GM20431 (cell line): ENCODE measurements at regions not wholly inside any gene's neighbourhood (a gene's known extent, or its start where the extent isn't known, plus 50 kb on each side); places are given as distances from the start of the nearest gene placed in this dataset.
"Not testable (repeated sequence)": the region's sequence is repeated elsewhere in the genome, so short reads cannot be mapped to it uniquely, and the experiment has no call there.

Source experiments
- in situ Hi-C: fragments of 300-500 bp; cut with MseI, MboI; formaldehyde crosslinking; loops from one replicate; pipeline ENCODE4 v1.15.0; 2020; ENCODE audit warnings: low sequenced_read_pairs; ENCODE audit not compliant: unreplicated experiment

DNA sequence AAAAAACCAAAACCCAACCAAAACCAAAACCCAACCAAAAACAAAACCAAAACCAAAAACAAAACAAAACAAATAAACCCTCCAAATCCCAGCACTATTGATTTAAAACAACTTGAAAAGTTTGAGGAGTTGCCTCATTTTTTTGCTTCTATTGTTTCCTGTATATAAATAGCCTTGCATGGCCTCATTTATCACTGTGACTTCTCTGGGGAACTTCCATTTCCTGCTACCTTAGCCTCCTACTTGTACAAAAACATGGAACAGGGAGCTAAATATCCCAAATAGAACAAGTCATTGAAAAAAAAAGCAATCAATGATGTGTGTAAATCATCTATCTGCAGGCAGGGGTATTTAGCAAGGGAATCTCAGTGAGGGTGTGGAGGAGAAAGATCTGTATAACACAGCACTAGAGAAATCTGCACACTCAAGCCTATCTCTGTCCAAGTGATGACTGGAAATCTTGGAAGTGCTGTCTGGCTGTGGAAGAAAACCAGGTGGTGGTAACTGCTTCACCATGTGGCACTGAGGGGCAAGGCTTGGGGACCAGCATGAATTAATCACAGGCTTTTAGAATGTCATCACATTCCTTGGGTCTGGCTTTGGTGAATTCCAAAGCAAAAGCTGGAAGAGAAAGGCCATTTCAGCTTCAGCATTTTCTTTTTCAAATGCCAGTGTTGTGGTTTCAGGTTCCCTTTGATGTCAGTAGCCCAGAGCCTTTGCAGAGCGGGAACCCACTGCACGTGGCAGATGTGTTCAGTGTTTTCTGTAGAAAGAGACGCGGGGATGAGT, 349.5 kb upstream of the ZNF32 start:
- in situ Hi-C loops = no loop called here

DNA sequence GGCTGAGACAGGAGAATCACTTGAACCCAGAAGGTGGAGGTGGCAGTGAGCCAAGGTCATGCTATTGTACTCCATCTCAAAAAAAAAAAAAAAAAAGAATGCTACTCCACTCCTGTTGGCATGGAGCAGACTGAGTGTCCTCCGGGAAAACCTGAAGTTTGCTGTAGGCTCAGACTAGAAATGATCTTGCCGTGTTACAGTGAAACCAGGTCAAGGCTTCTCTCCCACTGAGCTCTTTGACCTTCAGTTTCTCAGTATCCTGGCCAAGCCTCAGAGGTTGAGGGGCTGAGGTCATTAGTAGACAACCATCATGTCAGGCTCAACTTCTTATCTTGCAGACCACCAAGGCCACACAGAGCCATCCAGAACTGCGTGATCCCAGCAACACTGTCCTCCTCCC, 348.6 kb upstream of the ZNF32 start:
- in situ Hi-C loops = no loop called here

DNA sequence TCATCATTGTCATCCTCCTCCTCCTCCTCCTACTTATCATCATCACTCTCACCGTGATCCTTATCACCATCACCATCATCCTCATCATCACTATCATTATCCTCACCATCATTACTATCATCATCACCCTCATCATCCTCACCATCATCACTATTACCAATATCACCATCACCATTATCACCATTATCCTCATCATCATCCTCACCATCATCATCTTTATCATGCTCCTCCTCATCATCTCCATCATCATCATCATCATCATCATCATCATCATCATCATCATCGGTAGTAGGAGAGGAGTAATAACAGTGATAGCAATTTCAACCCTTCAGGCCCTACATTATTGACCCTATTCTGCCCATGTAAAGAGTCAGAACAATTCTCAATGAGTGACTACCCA, 345.9 kb upstream of the ZNF32 start:
- in situ Hi-C loops = no loop called here

DNA sequence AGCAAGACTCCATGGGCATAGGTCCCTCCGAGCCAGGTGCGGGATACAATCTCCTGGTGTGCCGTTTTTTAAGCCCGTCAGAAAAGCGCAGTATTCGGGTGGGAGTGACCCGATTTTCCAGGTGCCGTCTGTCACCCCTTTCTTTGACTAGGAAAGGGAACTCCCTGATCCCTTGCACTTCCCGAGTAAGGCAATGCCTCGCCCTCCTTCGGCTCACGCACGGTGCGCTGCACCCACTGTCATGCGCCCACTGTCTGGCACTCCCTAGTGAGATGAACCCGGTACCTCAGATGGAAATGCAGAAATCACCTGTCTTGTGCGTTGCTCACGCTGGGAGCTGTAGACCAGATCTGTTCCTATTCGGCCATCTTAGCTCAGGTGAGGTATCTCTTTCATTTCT, 344.1 kb upstream of the ZNF32 start:
- in situ Hi-C loops = not testable (repeated sequence)

DNA sequence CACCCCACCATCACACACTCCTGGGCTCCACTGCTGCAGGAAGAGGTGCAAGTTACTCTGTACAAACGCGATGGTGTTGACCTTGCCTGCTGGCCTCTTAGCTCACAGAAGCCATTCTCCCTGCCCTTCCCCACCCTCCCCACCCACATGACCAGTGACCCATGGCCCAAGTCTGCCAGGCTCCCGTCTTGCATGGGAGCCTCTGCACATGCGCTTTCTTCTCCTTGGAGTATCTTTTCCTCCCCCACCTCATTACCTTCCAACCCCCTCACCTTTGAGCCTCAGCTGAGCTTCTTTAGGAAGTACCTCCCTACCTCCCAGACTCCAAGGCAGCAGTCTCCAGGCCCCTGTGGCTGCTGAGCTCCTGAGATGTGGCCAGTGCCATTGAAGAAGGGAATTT, 337.7 kb upstream of the ZNF32 start:
- in situ Hi-C loops = no loop called here

DNA sequence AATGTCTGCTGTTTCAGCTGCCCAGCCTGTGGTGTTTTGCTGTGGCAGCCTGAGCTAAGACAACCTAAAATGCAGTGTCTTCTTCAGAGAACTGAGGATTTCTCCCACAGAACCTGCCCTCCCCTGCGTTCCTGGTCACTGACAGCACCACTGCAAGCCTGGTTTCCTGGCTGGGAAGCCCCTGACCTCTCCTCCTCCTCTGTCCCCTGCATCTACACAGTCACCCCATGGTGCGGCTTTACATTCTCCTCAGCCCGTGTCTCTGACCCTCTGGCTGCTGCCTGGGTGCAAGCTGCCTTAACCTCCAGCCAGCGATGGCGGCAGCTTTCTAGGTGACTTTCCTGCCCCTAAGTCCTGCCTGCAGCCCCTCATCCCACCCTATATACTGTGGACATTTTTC, 337.3 kb upstream of the ZNF32 start:
- in situ Hi-C loops = no loop called here

DNA sequence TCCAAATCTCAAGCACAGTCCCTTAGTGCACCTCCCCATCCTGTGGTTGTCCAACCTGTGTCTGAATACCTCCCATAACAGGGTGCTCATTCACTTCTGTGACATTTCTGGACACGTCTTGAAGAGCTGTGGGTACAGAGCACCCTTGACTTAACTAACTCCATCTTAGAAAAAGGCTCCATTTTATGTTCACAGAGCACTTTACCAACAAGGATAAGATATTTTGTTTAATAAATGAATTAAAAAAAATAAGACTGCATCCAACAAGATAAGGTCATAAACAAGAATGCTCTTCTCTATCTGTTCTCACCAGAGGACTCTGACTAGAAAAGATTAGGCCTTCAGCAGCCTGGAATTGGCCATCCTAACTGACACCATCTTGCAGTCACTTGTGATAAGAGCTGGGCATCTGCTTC, 335.2 kb upstream of the ZNF32 start:
- in situ Hi-C loops = no loop called here

DNA sequence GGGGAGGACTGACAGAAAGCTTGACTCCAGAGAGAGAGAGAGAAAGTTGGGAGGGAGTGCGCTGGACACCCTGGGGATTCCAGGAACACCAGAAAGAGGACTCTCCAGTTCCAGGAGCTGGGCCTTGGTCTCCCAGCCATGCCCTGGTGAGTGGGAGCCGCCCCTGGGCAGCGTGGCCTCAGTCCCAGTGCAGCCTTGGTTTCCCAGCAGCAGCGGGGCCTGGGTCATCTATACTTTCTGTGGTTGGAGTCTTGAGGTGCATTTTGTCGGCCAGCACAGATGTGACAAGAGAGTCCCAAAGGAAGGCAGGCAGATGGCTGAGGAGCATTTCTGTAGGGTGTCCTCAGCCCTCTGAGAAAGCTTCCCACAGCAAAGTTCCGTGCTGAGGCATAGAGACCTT, 334.7 kb upstream of the ZNF32 start:
- in situ Hi-C loops = no loop called here

DNA sequence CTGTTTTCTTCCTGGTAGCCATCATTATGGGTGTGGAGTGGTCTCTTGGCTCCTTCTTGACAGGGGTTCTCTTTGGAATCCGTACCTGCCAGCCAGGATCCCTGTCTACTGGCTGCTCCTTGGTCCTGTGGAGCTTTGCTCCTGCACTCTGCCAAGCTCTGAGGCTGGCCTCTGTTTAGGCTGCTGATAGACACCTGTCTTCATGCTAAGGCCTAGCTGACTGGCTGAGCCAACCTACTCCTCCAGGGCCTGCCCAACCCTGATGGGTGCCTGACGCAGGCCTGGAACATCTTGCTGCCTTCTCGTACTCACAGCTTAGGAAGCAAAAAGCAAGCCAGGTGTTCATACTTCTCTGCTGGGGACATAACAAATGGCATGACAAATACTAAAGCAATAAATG, 333.6 kb upstream of the ZNF32 start:
- in situ Hi-C loops = no loop called here

DNA sequence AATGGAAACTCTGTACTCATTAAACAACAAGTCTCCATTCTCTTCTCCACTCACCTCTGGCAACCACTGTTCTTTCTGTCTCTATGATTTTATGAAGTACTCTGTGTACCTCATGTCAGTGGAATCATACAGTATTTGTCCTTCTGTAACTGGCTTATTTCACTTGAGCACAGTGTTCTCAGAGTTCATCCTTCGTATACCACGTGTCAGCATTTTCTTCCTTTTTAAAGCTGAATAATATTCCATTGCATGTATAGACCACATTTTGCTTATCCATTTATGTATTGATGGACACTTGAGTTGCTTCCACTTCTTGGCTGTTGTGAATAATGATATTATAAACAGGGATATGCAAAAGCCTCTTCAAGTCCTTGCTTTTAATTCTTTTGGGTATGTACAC, 333.0 kb upstream of the ZNF32 start:
- in situ Hi-C loops = no loop called here

DNA sequence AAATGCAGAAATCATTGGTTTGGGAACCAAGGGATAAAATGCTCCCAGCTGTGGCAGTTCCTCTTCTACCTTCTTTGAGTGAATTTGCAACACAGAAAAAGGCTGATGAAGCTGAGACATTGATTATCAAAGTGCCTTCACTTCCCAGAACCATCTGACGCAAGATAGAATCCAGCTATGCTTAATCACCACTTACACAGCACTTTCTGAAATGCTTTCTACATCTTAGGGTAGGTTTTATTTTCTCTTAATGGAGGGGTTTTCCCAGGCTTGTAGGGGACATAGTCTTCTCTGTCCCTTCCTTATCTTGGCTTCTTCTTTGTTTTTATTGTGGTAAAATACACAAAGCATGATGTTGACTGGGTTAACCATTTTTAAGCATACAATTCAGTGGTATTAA, 332.6 kb upstream of the ZNF32 start:
- in situ Hi-C loops = no loop called here

DNA sequence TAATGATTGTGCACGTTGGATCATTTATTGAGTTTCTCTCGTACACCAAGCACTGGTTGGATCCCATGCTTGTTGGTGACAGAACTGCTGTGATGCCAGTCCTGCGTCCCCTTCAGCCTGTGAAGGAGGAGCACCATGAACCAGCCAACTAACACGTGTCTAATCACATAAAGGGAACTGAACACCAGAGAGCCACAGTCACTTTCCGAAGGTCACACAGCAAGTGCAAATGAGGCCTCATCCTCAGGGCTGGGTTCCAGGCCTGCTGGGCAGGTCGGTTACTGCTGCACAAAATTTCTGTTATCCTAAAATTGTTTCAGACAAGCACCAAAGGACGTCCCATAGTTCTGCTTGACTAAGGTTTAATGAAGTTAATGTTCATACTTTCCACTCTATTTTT, 332.0 kb upstream of the ZNF32 start:
- in situ Hi-C loops = no loop called here

DNA sequence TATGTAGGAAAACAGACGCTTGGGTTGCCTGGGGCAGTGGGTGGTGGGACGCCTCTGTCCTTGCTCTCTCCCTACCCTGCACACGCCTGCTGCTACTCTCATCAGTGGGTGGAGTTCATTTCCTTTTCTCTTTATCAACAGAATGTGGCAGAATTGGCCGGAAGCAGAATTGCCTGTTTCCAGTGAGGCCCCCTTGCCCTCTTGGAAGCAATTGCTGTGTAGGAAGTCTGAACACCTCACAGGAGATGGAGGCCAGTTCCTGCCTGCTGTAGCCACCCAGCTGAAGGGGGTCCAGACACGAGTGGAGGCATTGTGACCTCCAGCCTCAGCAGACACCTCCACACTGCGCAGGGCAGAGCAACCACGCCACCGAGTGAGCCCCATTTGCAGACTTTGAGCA, 331.6 kb upstream of the ZNF32 start:
- in situ Hi-C loops = no loop called here

DNA sequence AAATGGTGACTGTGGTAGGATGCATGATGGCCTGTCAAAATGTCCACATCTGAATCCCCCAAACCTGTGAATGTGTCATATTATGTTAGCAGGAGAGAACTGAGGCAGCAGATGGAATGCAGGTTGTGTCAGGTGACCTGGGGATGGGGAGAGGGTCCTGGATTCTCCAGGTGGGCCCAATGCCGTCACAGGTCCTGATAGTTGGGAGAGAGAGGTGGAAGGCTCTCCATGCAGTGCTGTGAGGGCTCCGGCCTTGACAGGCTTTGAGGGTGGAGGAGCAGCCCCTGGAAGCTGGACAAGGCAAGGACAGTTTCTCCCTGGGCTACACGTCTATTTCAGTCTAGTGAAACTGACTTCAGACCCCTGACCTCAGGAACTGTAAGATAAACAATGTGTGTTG, 330.9 kb upstream of the ZNF32 start:
- in situ Hi-C loops = no loop called here

DNA sequence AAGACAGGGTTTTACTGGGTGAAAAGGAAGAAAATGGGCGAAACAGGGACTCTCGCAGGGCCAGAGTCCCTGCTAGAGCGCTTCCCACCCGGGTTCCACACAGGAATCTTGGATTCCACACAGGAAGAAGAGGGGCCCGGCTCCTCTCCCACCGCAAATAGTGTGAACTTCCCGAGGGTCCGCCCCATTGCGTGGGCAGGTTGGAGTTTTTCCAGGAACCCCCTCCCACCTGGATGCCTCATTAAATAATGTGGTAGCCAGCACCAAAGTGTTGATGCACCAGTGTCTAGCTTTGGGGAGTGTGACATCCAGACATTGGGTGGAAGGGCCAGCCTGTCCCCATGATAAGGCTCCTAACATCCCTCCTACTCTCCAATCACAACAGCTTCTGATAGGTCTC, 330.3 kb upstream of the ZNF32 start:
- in situ Hi-C loops = no loop called here

DNA sequence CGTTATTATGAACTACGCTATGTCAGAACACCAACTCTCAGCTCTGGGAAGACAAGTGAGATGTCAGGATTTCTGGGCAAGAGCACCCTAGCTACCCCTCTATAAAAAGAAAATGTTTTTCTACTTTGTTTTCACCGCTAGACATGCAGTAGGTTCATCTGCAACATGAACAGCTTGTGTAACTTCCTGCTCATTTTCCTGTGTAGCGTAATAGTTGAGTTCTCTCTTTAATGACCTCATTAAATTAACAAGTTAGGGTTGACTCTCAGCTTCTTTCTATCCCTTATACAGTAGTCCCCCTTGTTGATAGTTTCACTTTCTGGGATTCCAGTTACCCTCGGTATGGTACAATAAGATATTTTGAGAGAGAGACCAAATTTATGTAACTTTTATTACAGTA, 329.4 kb upstream of the ZNF32 start:
- in situ Hi-C loops = no loop called here

DNA sequence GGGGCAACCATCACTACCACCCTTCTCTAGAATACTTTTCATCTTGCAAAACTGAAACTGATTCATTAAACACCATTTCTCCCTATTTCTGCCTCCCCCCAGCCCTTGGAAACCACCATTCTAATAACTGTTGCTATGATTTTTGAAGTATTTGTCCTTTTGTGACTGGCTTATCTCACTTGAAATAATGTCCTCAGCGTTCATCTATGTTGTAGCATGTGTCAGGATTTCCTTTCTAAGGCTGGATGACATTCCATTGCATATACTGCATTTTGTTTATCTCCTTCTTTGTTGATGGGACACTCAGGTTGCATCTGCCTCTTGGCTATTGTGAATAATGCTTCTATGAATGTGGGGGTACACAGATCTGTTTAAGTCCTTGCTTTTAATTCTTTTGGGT, 327.6 kb upstream of the ZNF32 start:
- in situ Hi-C loops = no loop called here

DNA sequence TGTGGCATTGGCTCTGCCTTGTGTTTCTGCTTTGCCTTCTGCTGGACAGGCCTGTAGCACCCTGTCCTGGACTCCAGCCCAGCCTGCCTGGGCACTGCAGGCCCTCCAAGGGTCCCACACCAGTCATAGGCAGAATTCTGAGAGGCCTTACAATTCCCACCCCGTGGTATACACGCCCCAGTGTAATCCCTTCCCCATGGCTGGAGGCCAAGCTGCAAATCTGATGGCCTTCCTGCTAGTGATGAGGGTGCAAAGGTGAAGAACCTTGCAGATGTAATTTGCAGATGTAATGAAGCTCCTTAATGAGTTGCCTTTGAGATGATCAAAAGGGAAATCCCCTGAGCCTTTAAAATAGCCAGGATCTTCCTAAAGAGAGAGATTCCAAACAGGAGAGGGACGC, 325.1 kb upstream of the ZNF32 start:
- in situ Hi-C loops = no loop called here

DNA sequence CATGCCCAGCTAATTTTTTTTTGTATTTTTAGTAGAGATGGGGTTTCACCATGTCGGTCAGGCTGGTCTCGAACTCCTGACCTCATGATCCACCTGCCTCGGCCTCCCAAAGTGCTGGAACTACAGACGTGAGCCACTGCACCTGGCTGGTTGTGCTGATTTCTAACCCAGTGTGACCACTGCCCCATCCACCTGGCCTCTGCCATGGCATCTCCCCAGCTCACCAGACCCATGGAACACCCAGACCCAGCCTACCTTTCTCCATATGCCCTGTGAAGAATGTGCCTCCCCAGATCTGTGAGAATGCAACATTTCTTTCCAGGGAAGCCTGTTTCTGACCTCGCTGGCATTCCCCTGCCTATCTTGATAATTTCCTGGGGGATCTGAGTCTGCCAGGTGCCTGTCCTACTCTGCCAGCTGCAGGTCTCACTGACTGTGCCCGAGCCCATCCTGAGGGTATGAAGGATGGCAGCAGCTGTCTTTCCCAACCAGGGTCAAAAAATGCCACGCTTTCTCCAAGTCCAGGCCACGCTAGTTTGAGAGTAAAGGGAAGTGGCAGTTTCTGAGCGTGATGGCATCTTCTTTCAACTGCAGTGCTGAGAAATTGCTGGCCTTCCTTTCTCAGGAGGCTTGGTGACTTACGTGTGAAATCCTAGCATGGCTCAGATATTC, 324.4 kb upstream of the ZNF32 start:
- in situ Hi-C loops = no loop called here

DNA sequence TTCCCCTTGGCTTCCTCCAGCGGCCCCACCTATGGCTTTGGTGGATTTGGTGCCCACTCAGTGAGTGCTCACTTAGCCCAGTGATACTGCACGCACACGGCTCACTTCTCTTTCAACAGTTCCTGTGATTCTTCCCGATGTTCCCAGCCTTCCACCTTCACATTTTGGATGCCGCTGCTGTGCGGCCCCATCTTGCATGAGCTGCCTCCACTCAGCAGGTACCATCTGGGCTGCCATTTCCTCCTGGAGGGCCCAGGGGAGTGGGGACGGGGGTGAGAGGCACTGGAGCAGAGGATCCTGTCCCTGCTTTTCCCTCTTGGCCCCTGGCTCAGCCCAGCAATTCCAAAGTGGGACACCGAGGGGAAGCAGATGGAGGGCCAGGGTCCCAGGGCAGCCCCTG, 323.3 kb upstream of the ZNF32 start:
- in situ Hi-C loops = no loop called here

DNA sequence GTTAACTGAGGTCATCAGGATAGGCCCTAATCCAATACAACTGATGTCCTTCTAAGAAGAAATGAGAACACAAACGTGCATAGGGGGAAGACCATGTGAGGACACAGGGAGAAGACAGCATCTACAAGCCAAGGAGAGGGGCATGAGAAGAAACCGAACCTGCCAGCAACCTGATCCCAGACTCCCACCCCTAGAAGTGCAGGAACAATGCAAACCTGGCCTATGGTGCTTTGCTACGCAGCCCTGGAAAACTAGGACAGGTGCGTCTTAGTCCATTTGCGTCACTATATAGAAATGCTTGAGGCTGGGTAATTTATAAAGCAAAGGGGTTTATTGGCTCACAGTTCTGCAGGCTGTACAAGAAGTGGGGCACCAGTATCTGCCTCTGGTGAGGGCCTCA, 322.6 kb upstream of the ZNF32 start:
- in situ Hi-C loops = no loop called here

DNA sequence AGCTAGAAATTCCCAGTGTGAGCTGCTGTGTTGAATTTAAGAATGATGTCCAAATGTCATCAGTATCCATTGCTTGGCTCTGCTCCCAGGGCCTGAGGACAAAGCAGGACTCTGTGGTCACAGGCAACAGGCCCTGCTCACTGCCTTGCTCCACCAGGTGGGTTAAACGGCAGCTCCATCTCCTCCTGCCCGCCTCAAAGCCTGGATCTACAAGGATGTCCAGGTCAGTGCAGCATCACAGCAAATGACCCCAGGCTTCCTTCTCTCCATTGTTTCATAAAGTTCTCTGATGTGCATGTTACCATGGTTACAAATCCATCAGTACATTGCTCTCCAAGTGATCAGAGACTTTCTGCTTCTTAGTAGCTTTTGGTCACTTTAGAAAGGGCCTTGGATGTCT, 322.0 kb upstream of the ZNF32 start:
- in situ Hi-C loops = no loop called here
